Heart left ventricle (tissue), 13 donors: ENCODE measurements at regions not wholly inside any gene's neighbourhood (a gene's known extent, or its start where the extent isn't known, plus 50 kb on each side); places are given as distances from the start of the nearest gene placed in this dataset.

Experiments used
- CTCF ChIP-seq, 12 donors: fragments of 200-600 bp; sonication (generic) in 4 of 12; IDR thresholded peaks; one replicate each; pipeline versions ENCODE4 v1.5.0 to v1.8.0; 2018 to 2022; ENCODE audit warnings: antibody characterized with exemption in 12 of 12, mild to moderate bottlenecking in 5 of 12
- POLR2A ChIP-seq, 2 donors: fragments of 450-650 bp; IDR thresholded peaks; one replicate each; pipeline ENCODE4 v1.6.1; 2017; ENCODE audit warnings: antibody characterized with exemption in 2 of 2, mild to moderate bottlenecking in 2 of 2, moderate library complexity in 2 of 2
- donor health status: ischemic (EF 13 %, LVEDD 7.1; RV severe dilation, severe dysfunction).
- donor health status: DM: no; HTN: yes; CAD: no.
- donor health status: DM: no; HTN: no; CAD: no.
- donor health status: ischemic (EF 25% LVEDD 6.9; RV normal size, moderate dysfunction).
- donor health status: ischemic (EF 25% LVEDD 5.7; RV mildly dilated, moderate dysfunction).
- donor health status: ischemic (EF 35%, LVEDD 5.7; RV mildly dilated, moderate dysfunction).
- donor health status: nonischemic (EF 11% LVEDD 7.7; RV severe dilation, severe dysfunction).
- donor health status: DM: yes; HTN: yes; CAD: no.
- donor health status: PGD.
- donor health status: ischemic (EF 29% LVEDD 5.4; RV normal size, mild dysfunction).
- donor health status: nonischemic (EF 23%, LVEDD 6.1; RV moderate dilation, normal function).

DNA sequence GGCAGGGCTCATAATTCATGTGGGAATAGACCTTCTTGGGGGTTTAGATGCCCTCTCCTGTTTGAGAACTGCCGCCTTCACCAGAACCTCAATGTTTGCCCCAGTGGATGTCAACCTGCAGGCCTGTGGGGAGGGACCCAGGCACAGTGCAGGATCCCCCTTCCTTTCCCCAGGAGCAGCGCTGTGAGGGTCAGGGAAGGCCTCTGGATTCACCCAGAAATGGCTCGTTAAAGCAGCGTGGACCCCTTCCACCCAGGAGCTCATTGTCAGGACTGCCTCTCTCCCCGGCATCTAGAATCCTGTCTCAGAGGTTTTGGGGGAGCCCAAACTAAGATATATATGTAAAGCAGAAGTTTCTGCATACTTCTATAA, 188.3 kb downstream of the GADD45G start:
- no peak for TF ChIP-seq CTCF (IDR thresholded peaks at IDR 0.05)
- TF ChIP-seq POLR2A (IDR thresholded peaks at IDR 0.05): no peak
